HEK293T (cell line): ENCODE measurements at regions not wholly inside any gene's neighbourhood (a gene's known extent, or its start where the extent isn't known, plus 50 kb on each side); places are given as distances from the start of the nearest gene placed in this dataset.

Experiments
- BHLHE40 ChIP-seq: fragments of 450-650 bp; IDR thresholded peaks from 2 replicates; pipeline ENCODE4 v1.6.1; 2016; ENCODE audit warnings: mild to moderate bottlenecking, moderate library complexity, borderline replicate concordance
- FOXK2 ChIP-seq: fragments of 450-650 bp; IDR thresholded peaks from 2 replicates; pipeline ENCODE4 v1.6.1; 2016; ENCODE audit warnings: mild to moderate bottlenecking
- FOXM1 ChIP-seq: fragments of 450-650 bp; IDR thresholded peaks from 2 replicates; pipeline ENCODE4 v1.6.1; 2017; ENCODE audit warnings: mild to moderate bottlenecking, borderline replicate concordance
- HDGF ChIP-seq: fragments of 450-650 bp; IDR thresholded peaks from 2 replicates; pipeline ENCODE4 v1.6.1; 2017; ENCODE audit warnings: antibody characterized with exemption, borderline replicate concordance
- SP1 ChIP-seq: fragments of 450-650 bp; IDR thresholded peaks from 2 replicates; pipeline ENCODE4 v1.6.1; 2017
- SUZ12 ChIP-seq: fragments of 450-650 bp; IDR thresholded peaks from 2 replicates; pipeline ENCODE4 v1.6.1; 2016; ENCODE audit warnings: mild to moderate bottlenecking
- TARDBP ChIP-seq: fragments of 450-650 bp; IDR thresholded peaks from 2 replicates; pipeline ENCODE4 v1.6.1; 2016

- TF ChIP-seq SP1 (no peak), HDGF (no peak), SUZ12 (no peak), FOXM1 (no peak), FOXK2 (no peak), TARDBP (no peak), BHLHE40 (no peak)
Observed at GRCh38 chr2:40628556-40628955, 176.7 kb upstream of the SLC8A1 start.
